Kidney epithelial cell (primary cell): ENCODE measurements at regions not wholly inside any gene's neighbourhood (a gene's known extent, or its start where the extent isn't known, plus 50 kb on each side); places are given as distances from the start of the nearest gene placed in this dataset.

Source experiments
- DNase-seq: peaks from one replicate; pipeline ENCODE4 v3.0.0-alpha.2; 2010; ENCODE audit warnings: low read depth
- H3K27me3 ChIP-seq: 2 replicates; pipeline ENCODE4 v1.6.0; 2011; ENCODE audit warnings: low read length; ENCODE audit not compliant: control insufficient read depth, insufficient read depth
- H3K36me3 ChIP-seq: 2 replicates; pipeline ENCODE4 v1.5.1; 2011; ENCODE audit warnings: low read length; ENCODE audit not compliant: control insufficient read depth, insufficient read depth
- H3K4me3 ChIP-seq: 2 replicates; pipeline ENCODE4 v1.5.1; 2011; ENCODE audit warnings: low read depth, mild to moderate bottlenecking, control low read depth, low read length
- TF ChIP-seq, protein P1 (sequence below): IDR thresholded peaks from 2 replicates; pipeline ENCODE4 v1.5.1; 2011; ENCODE audit warnings: mild to moderate bottlenecking, moderate library complexity, low read length, control low read depth, inconsistent platforms; ENCODE audit not compliant: insufficient read depth, poor library complexity, severe bottlenecking

GRCh38 chr9:129310666-129311350, 132.7 kb upstream of the IER5L start:
- TF ChIP-seq, protein P1, sequence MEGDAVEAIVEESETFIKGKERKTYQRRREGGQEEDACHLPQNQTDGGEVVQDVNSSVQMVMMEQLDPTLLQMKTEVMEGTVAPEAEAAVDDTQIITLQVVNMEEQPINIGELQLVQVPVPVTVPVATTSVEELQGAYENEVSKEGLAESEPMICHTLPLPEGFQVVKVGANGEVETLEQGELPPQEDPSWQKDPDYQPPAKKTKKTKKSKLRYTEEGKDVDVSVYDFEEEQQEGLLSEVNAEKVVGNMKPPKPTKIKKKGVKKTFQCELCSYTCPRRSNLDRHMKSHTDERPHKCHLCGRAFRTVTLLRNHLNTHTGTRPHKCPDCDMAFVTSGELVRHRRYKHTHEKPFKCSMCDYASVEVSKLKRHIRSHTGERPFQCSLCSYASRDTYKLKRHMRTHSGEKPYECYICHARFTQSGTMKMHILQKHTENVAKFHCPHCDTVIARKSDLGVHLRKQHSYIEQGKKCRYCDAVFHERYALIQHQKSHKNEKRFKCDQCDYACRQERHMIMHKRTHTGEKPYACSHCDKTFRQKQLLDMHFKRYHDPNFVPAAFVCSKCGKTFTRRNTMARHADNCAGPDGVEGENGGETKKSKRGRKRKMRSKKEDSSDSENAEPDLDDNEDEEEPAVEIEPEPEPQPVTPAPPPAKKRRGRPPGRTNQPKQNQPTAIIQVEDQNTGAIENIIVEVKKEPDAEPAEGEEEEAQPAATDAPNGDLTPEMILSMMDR: no peak
- Histone ChIP-seq H3K27me3 (no peaks in the 10 kb centered on the region), H3K4me3 (no peak overlapping the region), H3K36me3 (no peaks in the 10 kb centered on the region)
- no peak for DNase-seq

DNA sequence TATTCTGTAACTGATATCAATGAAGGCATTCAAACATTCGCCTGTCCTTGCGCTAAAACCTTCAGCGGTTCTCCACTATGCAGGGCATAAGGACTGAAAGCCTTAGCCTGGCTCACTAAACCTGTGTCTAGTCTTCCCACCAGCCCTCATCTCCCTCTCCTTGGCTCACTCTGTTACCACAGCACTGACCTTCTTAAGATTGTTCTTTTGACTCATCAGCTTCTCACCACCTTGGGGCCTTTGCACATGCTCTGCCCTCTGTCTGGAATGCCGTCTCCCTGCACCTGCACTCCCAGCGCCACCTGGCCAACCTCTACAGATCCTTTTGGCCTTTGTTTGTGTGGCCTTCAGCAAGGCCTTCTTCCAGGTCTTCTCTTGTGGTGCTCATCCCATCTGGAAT, 131.8 kb upstream of the IER5L start:
- Histone ChIP-seq H3K27me3 (no peaks in the 10 kb centered on the region), H3K4me3 (no peak overlapping the region), H3K36me3 (no peaks in the 10 kb centered on the region)
- no peak for DNase-seq
- TF ChIP-seq, protein P1: no peak

GRCh38 chr9:129309041-129309430, 131.0 kb upstream of the IER5L start:
- no peak overlapping the region for H3K4me3 ChIP-seq
- no peak for DNase-seq
- H3K36me3 ChIP-seq: no peaks in the 10 kb centered on the region
- TF ChIP-seq, protein P1: no peak
- no peaks in the 10 kb centered on the region for H3K27me3 ChIP-seq

DNA sequence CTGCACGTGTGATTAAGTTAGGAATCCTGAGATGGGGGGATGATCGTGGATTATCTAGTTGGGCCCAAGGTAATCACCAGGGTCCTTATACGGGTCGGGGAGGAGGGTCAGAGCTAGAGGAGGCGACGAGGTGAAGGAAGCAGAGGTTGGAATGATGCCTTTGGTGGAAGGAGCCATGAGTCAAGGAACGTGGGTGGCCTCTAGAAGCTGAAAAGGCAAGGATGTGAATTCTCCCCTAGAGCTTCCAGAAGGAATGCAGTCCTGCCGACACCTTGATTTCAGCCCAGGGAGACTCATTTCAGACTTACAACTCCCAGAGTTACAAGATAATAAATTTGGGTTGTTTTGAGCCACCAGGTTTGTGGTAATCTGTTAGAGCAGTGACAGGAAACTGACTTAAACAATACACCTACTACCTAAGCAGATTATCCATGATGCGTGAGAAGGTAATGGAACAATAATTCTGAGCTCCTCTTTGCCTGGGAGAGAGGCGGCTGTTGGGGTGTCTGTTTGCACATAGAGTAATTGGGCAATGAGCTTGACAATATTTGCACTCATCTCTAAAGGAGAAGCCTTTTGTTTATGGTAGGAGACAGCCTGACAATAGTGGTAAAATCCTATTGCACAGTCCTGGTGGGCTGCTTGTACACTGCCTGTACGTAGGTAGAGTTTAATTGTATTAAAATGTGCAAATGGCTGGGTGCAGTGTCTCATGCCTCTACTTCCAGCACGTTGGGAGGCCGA, 129.3 kb upstream of the IER5L start:
- TF ChIP-seq, protein P1: no peak
- Histone ChIP-seq H3K4me3 (no peak overlapping the region), H3K36me3 (no peaks in the 10 kb centered on the region), H3K27me3 (no peaks in the 10 kb centered on the region)
- no peak for DNase-seq

DNA sequence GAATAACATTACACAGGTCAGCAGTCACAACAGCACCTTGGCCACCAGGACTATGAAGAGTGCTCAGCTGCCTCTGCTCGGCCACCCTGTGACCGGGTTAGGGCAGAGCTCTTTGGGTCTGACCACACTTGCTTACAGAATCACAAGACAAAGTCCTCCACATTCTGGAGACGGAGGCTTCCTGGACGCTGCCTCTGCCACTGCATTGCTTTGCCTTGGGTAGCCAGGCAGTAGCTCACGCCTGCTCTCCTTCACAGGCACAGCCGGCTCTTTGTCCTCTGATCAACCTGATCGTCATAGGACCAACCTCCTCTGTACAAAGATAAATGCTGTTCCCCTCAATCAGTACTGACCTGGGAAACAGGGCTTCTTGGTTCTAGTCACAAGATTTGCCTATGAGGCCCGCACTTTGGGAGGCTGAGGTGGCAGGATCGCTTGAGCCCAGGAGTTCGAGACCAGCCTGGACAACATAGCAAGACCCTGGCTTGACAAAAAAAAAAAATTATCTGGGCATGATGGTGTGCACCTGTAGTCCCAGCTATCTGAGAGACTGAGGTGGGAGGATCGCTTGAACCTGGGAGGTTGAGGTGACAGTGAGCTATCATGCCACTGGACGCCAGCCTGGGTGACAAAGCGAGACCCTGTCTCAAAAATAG, 128.4 kb upstream of the IER5L start:
- no peaks in the 10 kb centered on the region for H3K36me3 ChIP-seq
- H3K27me3 ChIP-seq: no peaks in the 10 kb centered on the region
- H3K4me3 ChIP-seq: no peak overlapping the region
- TF ChIP-seq, protein P1: no peak
- no peak for DNase-seq
